Spleen (tissue), 7 donors: ENCODE measurements at regions not wholly inside any gene's neighbourhood (a gene's known extent, or its start where the extent isn't known, plus 50 kb on each side); places are given as distances from the start of the nearest gene placed in this dataset.

ENCODE experiments used
- CTCF ChIP-seq, 11 experiments: fragments of 200-600 bp in 7 of 11; fragments of 450-650 bp in 4 of 11; sonication (generic) in 4 of 11; IDR thresholded peaks in 8 of 11; conservative IDR thresholded peaks in 3 of 11; 1 replicate in 7 of 11; 2 replicates in 4 of 11; pipeline versions ENCODE4 v1.4.0 to v1.8.0; 2016 to 2021; ENCODE audit warnings: antibody characterized with exemption in 11 of 11, inconsistent platforms in 4 of 11, mild to moderate bottlenecking in 1 of 11
- POLR2A ChIP-seq, 3 donors: fragments of 450-650 bp; IDR thresholded peaks; one replicate each; pipeline ENCODE4 v1.5.1; 2017; ENCODE audit warnings: antibody characterized with exemption in 3 of 3, mild to moderate bottlenecking in 1 of 3
- POLR2AphosphoS5 ChIP-seq, 3 donors: sonication (generic); formaldehyde crosslinking; IDR thresholded peaks; one replicate each; pipeline ENCODE4 v1.5.1; 2017; ENCODE audit warnings: antibody characterized with exemption in 3 of 3
- donor health status: DM: no; HTN: no; CAD: no; lungs with moderate emphysema.
- donor health status: DM: no; HTN: no; CAD: no.
- donor health status: DM: no; HTN: no; CAD: no.

DNA sequence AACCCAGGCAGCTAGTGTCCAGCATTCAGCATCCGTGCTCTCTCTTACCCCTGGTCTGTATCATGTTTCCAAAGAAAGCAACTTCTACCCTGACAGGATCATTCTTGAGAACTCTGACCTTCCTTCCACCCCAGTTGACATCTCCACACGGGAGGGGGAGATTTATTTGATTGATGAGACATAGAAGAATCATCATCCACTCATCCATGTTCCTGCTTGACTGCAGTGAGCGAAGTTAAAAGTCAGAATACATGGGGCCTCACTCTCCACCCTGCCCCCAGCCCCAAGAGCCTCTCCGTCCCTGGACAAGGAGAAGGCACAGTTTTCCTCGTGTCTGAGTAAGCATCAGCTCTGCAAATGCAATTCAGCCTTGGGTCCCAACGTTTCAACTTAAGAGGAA, 356.0 kb upstream of the TNP1 start:
- TF ChIP-seq CTCF (IDR thresholded peaks at IDR 0.05 in 8 of 11, conservative IDR thresholded peaks at IDR 0.05 in 3 of 11) (no peak), POLR2AphosphoS5 (IDR thresholded peaks at IDR 0.05) (no peak), POLR2A (IDR thresholded peaks at IDR 0.05) (no peak)
